ENCODE measurements at regions not wholly inside any gene's neighbourhood (a gene's known extent, or its start where the extent isn't known, plus 50 kb on each side); places are given as distances from the start of the nearest gene placed in this dataset.

DNA sequence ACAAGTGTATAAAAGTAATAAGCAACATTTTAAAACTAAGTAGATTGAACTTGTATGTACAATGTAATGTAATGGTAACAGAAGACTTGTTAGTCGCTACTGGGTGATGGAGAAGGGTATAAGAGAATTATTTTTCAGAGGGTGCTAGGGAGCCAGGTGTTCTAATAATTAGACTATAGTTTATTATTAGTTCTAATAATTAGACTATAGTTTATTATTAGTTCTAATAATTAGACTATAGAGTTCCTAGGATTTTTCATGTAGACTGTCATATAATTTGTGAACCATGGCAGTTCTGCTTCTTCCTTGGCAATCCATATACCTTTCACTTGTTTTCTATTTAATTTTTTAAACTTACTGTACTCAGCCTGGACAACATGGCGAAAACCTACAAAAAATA, 117.3 kb upstream of the TSPAN5 start:
- no peaks in the 10 kb centered on the region for H3K36me3 ChIP-seq (ENCODE audit: control insufficient read depth in 2 of 2, extremely low read depth in 1 of 2, insufficient read depth in 2 of 2, low read length in 2 of 2)
- H2AFZ ChIP-seq (ENCODE audit: control insufficient read depth, low read length): no peak overlapping the region
- no peak overlapping the region for H3K4me3 ChIP-seq (ENCODE audit: control insufficient read depth in 2 of 3, extremely low read depth in 1 of 3, insufficient read depth in 2 of 3, low read depth in 1 of 3, low read length in 3 of 3)
- DNase-seq (ENCODE audit: low read depth, low spot score) (no peak), FAIRE-seq (no peak)
- no peak overlapping the region for H3K4me2 ChIP-seq (ENCODE audit: control insufficient read depth, extremely low read depth, insufficient read depth, low read depth, low read length)
- no peaks in the 10 kb centered on the region for H3K27me3 ChIP-seq (ENCODE audit: control insufficient read depth, extremely low read depth, insufficient read depth, low read length)
- H3K9me1 ChIP-seq (ENCODE audit: control insufficient read depth, extremely low read depth, insufficient read depth, low read length): no peaks in the 10 kb centered on the region
- dilution Hi-C loops (cut with MboI; ENCODE audit: extremely low pct_ligation_motif_present, low sequenced_read_pairs): no loop called here
- peaks cover 7% of the 10 kb centered on the region for H3K4me1 ChIP-seq (ENCODE audit: control insufficient read depth, extremely low read depth, insufficient read depth, low read length)
- no peak overlapping the region for H3K9ac ChIP-seq (ENCODE audit: control insufficient read depth, extremely low read depth, insufficient read depth, low read length)
- no peaks in the 10 kb centered on the region for H3K79me2 ChIP-seq (ENCODE audit: control insufficient read depth, insufficient read depth, low read length)
- H3K27ac ChIP-seq (ENCODE audit: control insufficient read depth, insufficient read depth, low read length): no peak overlapping the region
- H4K20me1 ChIP-seq (ENCODE audit: control insufficient read depth, extremely low read depth, insufficient read depth, low read length): no peaks in the 10 kb centered on the region
- TF ChIP-seq, protein P1, sequence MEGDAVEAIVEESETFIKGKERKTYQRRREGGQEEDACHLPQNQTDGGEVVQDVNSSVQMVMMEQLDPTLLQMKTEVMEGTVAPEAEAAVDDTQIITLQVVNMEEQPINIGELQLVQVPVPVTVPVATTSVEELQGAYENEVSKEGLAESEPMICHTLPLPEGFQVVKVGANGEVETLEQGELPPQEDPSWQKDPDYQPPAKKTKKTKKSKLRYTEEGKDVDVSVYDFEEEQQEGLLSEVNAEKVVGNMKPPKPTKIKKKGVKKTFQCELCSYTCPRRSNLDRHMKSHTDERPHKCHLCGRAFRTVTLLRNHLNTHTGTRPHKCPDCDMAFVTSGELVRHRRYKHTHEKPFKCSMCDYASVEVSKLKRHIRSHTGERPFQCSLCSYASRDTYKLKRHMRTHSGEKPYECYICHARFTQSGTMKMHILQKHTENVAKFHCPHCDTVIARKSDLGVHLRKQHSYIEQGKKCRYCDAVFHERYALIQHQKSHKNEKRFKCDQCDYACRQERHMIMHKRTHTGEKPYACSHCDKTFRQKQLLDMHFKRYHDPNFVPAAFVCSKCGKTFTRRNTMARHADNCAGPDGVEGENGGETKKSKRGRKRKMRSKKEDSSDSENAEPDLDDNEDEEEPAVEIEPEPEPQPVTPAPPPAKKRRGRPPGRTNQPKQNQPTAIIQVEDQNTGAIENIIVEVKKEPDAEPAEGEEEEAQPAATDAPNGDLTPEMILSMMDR (optimal IDR thresholded peaks at IDR 0.05 in 1 of 3, IDR thresholded peaks at IDR 0.05 in 1 of 3, conservative IDR thresholded peaks at IDR 0.05 in 1 of 3; ENCODE audit: extremely low read depth in 1 of 3, insufficient read depth in 2 of 3, low read length in 3 of 3): no peak
- TF ChIP-seq EZH2 (IDR thresholded peaks at IDR 0.05; ENCODE audit: low read length): no peak
- no peaks in the 10 kb centered on the region for H3K9me3 ChIP-seq (ENCODE audit: control insufficient read depth, low read depth, low read length)

DNA sequence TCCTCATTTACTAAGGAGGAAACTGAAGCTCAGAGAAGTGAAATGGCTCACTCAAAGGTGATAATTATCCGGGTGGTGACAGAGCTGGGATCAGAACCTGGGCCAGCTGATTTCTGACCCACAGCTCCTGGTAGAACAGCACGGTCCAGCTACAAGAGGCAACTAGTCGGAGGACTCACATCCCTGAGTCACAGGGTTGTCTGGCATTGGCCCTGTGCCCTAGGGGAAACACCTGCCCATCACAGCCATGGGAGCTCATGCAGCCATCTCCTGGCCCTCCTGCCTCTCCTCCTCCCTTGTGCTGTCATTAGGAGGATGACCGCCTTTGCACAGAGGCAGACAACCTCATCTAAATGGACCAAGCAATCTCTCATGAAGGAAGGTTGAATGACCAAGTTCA, 115.2 kb upstream of the TSPAN5 start:
- TF ChIP-seq, protein P1 (optimal IDR thresholded peaks at IDR 0.05 in 1 of 3, IDR thresholded peaks at IDR 0.05 in 1 of 3, conservative IDR thresholded peaks at IDR 0.05 in 1 of 3; ENCODE audit: extremely low read depth in 1 of 3, insufficient read depth in 2 of 3, low read length in 3 of 3): no peak
- TF ChIP-seq EZH2 (IDR thresholded peaks at IDR 0.05; ENCODE audit: low read length): no peak
- Histone ChIP-seq H4K20me1 (ENCODE audit: control insufficient read depth, extremely low read depth, insufficient read depth, low read length) (no peaks in the 10 kb centered on the region), H3K27me3 (ENCODE audit: control insufficient read depth, extremely low read depth, insufficient read depth, low read length) (no peaks in the 10 kb centered on the region), H3K4me2 (ENCODE audit: control insufficient read depth, extremely low read depth, insufficient read depth, low read depth, low read length) (no peak overlapping the region), H3K4me1 (ENCODE audit: control insufficient read depth, extremely low read depth, insufficient read depth, low read length) (peaks cover 7% of the 10 kb centered on the region), H3K36me3 (ENCODE audit: control insufficient read depth in 2 of 2, extremely low read depth in 1 of 2, insufficient read depth in 2 of 2, low read length in 2 of 2) (no peaks in the 10 kb centered on the region), H3K79me2 (ENCODE audit: control insufficient read depth, insufficient read depth, low read length) (no peaks in the 10 kb centered on the region), H3K4me3 (ENCODE audit: control insufficient read depth in 2 of 3, extremely low read depth in 1 of 3, insufficient read depth in 2 of 3, low read depth in 1 of 3, low read length in 3 of 3) (no peak overlapping the region), H2AFZ (ENCODE audit: control insufficient read depth, low read length) (no peak overlapping the region), H3K9me3 (ENCODE audit: control insufficient read depth, low read depth, low read length) (no peaks in the 10 kb centered on the region), H3K9me1 (ENCODE audit: control insufficient read depth, extremely low read depth, insufficient read depth, low read length) (no peaks in the 10 kb centered on the region), H3K27ac (ENCODE audit: control insufficient read depth, insufficient read depth, low read length) (no peak overlapping the region), H3K9ac (ENCODE audit: control insufficient read depth, extremely low read depth, insufficient read depth, low read length) (no peak overlapping the region)
- FAIRE-seq (no peak), DNase-seq (ENCODE audit: low read depth, low spot score) (no peak)
- dilution Hi-C loops (cut with MboI; ENCODE audit: extremely low pct_ligation_motif_present, low sequenced_read_pairs): no loop called here
